ENCODE measurements at regions not wholly inside any gene's neighbourhood (a gene's known extent, or its start where the extent isn't known, plus 50 kb on each side); places are given as distances from the start of the nearest gene placed in this dataset.

DNA sequence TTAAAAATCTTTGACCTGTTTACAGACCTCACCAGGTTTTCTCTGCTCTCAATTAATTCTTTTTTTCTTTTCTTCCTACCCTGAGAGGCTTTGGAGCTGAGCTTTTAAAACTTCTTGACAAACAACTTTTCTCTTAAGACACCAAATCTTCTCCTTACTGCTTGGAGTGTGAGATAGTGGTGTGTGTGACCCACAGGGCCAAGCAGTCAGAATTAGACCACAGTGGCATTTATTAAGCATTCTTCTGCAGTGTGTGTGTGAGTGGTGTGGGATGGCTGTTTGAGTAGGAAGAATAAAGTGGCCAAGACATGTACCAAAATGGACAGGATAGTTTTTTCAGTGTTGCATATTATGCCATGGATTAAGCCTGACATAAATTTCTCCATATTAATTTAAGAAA, 665.1 kb downstream of the RAPGEF2 start:
- no peaks in the 10 kb centered on the region for H3K4me1 ChIP-seq
- no peaks in the 10 kb centered on the region for H3K27me3 ChIP-seq (ENCODE audit: insufficient read depth in 3 of 3, low read length in 2 of 3)
- intact Hi-C loops (cut with DNase I): no loop called here
- ATAC-seq (no peak), DNase-seq (no peak)
- H3K9me3 ChIP-seq: no peaks in the 10 kb centered on the region
- TF ChIP-seq, protein P1, sequence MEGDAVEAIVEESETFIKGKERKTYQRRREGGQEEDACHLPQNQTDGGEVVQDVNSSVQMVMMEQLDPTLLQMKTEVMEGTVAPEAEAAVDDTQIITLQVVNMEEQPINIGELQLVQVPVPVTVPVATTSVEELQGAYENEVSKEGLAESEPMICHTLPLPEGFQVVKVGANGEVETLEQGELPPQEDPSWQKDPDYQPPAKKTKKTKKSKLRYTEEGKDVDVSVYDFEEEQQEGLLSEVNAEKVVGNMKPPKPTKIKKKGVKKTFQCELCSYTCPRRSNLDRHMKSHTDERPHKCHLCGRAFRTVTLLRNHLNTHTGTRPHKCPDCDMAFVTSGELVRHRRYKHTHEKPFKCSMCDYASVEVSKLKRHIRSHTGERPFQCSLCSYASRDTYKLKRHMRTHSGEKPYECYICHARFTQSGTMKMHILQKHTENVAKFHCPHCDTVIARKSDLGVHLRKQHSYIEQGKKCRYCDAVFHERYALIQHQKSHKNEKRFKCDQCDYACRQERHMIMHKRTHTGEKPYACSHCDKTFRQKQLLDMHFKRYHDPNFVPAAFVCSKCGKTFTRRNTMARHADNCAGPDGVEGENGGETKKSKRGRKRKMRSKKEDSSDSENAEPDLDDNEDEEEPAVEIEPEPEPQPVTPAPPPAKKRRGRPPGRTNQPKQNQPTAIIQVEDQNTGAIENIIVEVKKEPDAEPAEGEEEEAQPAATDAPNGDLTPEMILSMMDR (IDR thresholded peaks at IDR 0.05): no peak
- no peaks in the 10 kb centered on the region for H3K36me3 ChIP-seq (ENCODE audit: insufficient read depth in 1 of 2, low read depth in 1 of 2)
- H3K27ac ChIP-seq: no peak overlapping the region
- no peak overlapping the region for H3K4me3 ChIP-seq

DNA sequence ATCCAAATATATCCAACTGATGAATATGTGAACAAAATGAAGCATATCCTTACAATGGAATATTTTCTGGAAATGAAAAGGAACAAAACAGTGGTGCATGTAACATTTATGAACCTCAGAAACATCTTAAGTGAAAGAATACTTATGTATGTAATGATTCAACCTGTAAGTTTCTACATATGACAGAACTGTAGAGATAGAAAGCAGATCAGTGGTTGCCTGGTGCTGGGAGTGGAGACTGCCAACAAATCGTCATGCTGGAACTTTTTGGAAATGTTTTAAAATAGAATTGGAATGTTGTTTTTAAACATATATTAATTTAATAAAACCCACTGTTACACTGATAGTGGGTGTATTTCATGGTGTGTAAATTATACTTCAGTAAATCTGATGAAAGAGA, 667.5 kb downstream of the RAPGEF2 start:
- no peak overlapping the region for H3K27ac ChIP-seq
- ATAC-seq (no peak), DNase-seq (no peak)
- no peaks in the 10 kb centered on the region for H3K4me1 ChIP-seq
- no peaks in the 10 kb centered on the region for H3K27me3 ChIP-seq (ENCODE audit: insufficient read depth in 3 of 3, low read length in 2 of 3)
- intact Hi-C loops (cut with DNase I): no loop called here
- whole genome bisulfite sequencing, 3 donors: 13 to 39% (median 17%) methylated on average over 1 of the region's 1 CpG
- no peaks in the 10 kb centered on the region for H3K9me3 ChIP-seq
- H3K4me3 ChIP-seq: no peak overlapping the region
- TF ChIP-seq, protein P1 (IDR thresholded peaks at IDR 0.05): no peak
- H3K36me3 ChIP-seq (ENCODE audit: insufficient read depth in 1 of 2, low read depth in 1 of 2): no peaks in the 10 kb centered on the region

DNA sequence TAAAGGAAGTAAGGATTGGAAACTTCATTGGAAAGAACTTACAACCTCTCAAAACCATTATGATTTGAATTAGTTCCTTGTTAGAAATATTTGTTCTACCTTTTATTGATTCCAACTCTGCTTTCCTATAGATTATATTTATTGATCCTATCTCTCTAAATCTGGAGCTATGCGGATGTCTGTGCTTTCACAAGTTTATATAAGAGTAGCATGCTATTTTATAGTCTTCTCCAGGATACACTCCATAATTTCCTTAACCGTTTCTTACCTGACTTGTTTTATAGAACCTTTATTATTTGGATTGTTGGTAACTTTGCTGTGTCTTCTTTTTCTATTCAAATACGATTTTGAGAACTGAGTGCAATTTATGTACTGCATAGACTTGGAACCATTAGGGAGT, 668.1 kb downstream of the RAPGEF2 start:
- TF ChIP-seq, protein P1 (IDR thresholded peaks at IDR 0.05): no peak
- H3K4me1 ChIP-seq: no peaks in the 10 kb centered on the region
- H3K4me3 ChIP-seq: no peak overlapping the region
- WGBS, 3 donors: 56 to 64% (median 61%) methylated on average over 3 of the region's 3 CpGs
- intact Hi-C loops (cut with DNase I): no loop called here
- no peaks in the 10 kb centered on the region for H3K36me3 ChIP-seq (ENCODE audit: insufficient read depth in 1 of 2, low read depth in 1 of 2)
- no peaks in the 10 kb centered on the region for H3K27me3 ChIP-seq (ENCODE audit: insufficient read depth in 3 of 3, low read length in 2 of 3)
- ATAC-seq (no peak), DNase-seq (no peak)
- no peaks in the 10 kb centered on the region for H3K9me3 ChIP-seq
- H3K27ac ChIP-seq: no peak overlapping the region

DNA sequence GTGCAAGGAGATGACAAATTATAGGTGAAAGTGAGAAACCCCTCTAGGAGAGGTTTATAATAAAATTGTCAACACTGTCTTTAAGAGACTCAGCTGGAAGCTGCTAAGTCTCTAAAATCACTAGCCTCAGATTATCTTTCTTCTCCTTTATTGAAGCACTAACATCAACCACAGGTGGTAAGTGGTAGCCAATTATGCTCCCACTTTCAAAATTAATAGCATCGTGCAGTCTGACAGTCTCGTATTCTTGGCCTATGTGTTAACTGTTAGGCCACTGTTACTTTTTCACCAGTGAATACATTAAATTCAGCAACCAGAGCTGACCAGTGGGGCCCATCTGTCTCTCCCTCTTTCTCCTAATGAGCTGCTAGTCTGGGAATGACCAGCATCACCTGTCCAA, 674.1 kb downstream of the RAPGEF2 start:
- H3K9me3 ChIP-seq: no peaks in the 10 kb centered on the region
- TF ChIP-seq, protein P1 (IDR thresholded peaks at IDR 0.05): no peak
- no peak for ATAC-seq
- no peaks in the 10 kb centered on the region for H3K36me3 ChIP-seq (ENCODE audit: insufficient read depth in 1 of 2, low read depth in 1 of 2)
- DNase-seq: no peak
- WGBS, 3 donors: 36 to 40% (median 39%) methylated on average over 2 of the region's 2 CpGs
- H3K4me3 ChIP-seq: no peak overlapping the region
- no peak overlapping the region for H3K27ac ChIP-seq
- intact Hi-C loops (cut with DNase I): no loop called here
- H3K4me1 ChIP-seq: no peaks in the 10 kb centered on the region
- no peaks in the 10 kb centered on the region for H3K27me3 ChIP-seq (ENCODE audit: insufficient read depth in 3 of 3, low read length in 2 of 3)

DNA sequence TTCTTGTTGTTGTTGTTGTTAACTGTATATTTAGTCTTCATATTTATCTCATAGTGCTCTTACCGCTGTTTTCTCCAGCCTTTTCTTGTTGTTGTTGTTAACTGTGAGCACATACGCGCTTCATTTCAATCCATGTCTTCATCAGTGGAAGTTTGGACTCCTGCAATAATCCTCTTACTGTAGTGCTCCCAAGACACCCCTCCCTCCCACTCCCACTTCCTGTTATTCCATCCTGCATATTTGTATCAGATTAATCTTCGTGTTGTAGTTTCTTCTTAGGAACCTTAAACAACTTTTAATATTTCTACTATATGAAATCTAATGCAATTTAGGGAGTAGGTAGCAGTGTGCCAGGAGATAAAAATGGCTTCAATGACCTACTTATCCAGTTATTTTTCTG, 674.8 kb downstream of the RAPGEF2 start:
- DNase-seq (no peak), ATAC-seq (no peak)
- intact Hi-C loops (cut with DNase I): no loop called here
- Histone ChIP-seq H3K4me3 (no peak overlapping the region), H3K9me3 (no peaks in the 10 kb centered on the region), H3K36me3 (ENCODE audit: insufficient read depth in 1 of 2, low read depth in 1 of 2) (no peaks in the 10 kb centered on the region), H3K27ac (no peak overlapping the region), H3K27me3 (ENCODE audit: insufficient read depth in 3 of 3, low read length in 2 of 3) (no peaks in the 10 kb centered on the region), H3K4me1 (no peaks in the 10 kb centered on the region)
- TF ChIP-seq, protein P1 (IDR thresholded peaks at IDR 0.05): no peak
- 68 to 77% (median 73%) methylated on average over 4 of the region's 4 CpGs for WGBS, 3 donors
